WTC11 (cell line): ENCODE measurements at regions not wholly inside any gene's neighbourhood (a gene's known extent, or its start where the extent isn't known, plus 50 kb on each side); places are given as distances from the start of the nearest gene placed in this dataset.

Source experiments
- ATAC-seq: fragments of 200-7000 bp; cut with Tn5 transposase; 2 replicates; pipeline ENCODE4 v1.10.0; 2021; ENCODE audit warnings: mild to moderate bottlenecking, moderate library complexity
- CTCF ChIA-PET: fragments of 300-600 bp; sonication (Branson Sonifier 250); formaldehyde crosslinking; loops from one replicate; lab custom pipeline; 2021; ENCODE audit warnings: antibody characterized with exemption; lab: Charles Lee
- POLR2A ChIA-PET: fragments of 350-600 bp; sonication (Branson Sonifier 250); formaldehyde crosslinking; loops from one replicate; lab custom pipeline; 2021; ENCODE audit warnings: antibody characterized with exemption; lab: Charles Lee
- DNase-seq: peaks from one replicate; pipeline ENCODE4 v3.0.0; 2021; ENCODE audit warnings: low spot score
- H3K27ac Mint-ChIP-seq: 2 replicates; pipeline ENCODE4 v1.8.0; 2021; ENCODE audit warnings: mixed read lengths
- H3K27me3 Mint-ChIP-seq: 2 replicates; pipeline ENCODE4 v1.8.0; 2021; ENCODE audit warnings: low read depth, mild to moderate bottlenecking, moderate library complexity, mixed read lengths
- H3K36me3 Mint-ChIP-seq: 2 replicates; pipeline ENCODE4 v1.8.0; 2021; ENCODE audit warnings: mixed read lengths
- H3K4me1 Mint-ChIP-seq: 2 replicates; pipeline ENCODE4 v1.8.0; 2022; ENCODE audit warnings: mixed read lengths
- H3K4me3 Mint-ChIP-seq: 2 replicates; pipeline ENCODE4 v1.8.0; 2021; ENCODE audit warnings: mild to moderate bottlenecking, moderate library complexity, mixed read lengths
- H3K9me3 Mint-ChIP-seq: 2 replicates; pipeline ENCODE4 v1.8.0; 2021; ENCODE audit warnings: mixed read lengths
- CREB1 ChIP-seq: sonication (generic); formaldehyde crosslinking; IDR thresholded peaks from 2 replicates; pipeline ENCODE4 v1.8.0; 2023; ENCODE audit warnings: mild to moderate bottlenecking, missing genetic modification reagents
- CREM ChIP-seq: sonication (generic); formaldehyde crosslinking; IDR thresholded peaks from 2 replicates; pipeline ENCODE4 v1.8.1; 2022; ENCODE audit warnings: mild to moderate bottlenecking, missing genetic modification reagents, moderate library complexity
- ELF4 ChIP-seq: sonication (generic); formaldehyde crosslinking; IDR thresholded peaks from 2 replicates; pipeline ENCODE4 v1.8.1; 2022; ENCODE audit warnings: low read depth, mild to moderate bottlenecking, moderate library complexity, missing genetic modification reagents
- GRHL2 ChIP-seq: fragments of 250-450 bp; sonication (Bioruptor Pico); IDR thresholded peaks from 2 replicates; pipeline ENCODE4 v1.8.0; 2022; ENCODE audit warnings: mild to moderate bottlenecking, moderate library complexity; ENCODE audit not compliant: insufficient replicate concordance, severe bottlenecking
- IRF2 ChIP-seq: sonication (generic); formaldehyde crosslinking; IDR thresholded peaks from 2 replicates; pipeline ENCODE4 v1.8.0; 2022; ENCODE audit warnings: low read depth, missing genetic modification reagents, borderline replicate concordance
- JUN ChIP-seq: sonication (generic); formaldehyde crosslinking; IDR thresholded peaks from 2 replicates; pipeline ENCODE4 v1.8.0; 2023; ENCODE audit warnings: mild to moderate bottlenecking, missing genetic modification reagents
- MXD4 ChIP-seq: fragments of 250-450 bp; sonication (Bioruptor Pico); IDR thresholded peaks from 2 replicates; pipeline ENCODE4 v1.8.0; 2021; ENCODE audit warnings: mild to moderate bottlenecking, moderate library complexity, borderline replicate concordance
- NFE2L1 ChIP-seq: sonication (generic); formaldehyde crosslinking; IDR thresholded peaks from 2 replicates; pipeline ENCODE4 v1.8.1; 2023; ENCODE audit warnings: missing genetic modification reagents
- NR2C2 ChIP-seq: sonication (generic); formaldehyde crosslinking; IDR thresholded peaks from 2 replicates; pipeline ENCODE4 v1.8.0; 2022; ENCODE audit warnings: mild to moderate bottlenecking, missing genetic modification reagents
- NR3C1 ChIP-seq: sonication (generic); formaldehyde crosslinking; conservative IDR thresholded peaks from 2 replicates; pipeline ENCODE4 v1.8.1; 2023; ENCODE audit warnings: low read depth, mild to moderate bottlenecking, missing genetic modification reagents
- RORB ChIP-seq: fragments of 250-450 bp; sonication (Bioruptor Pico); IDR thresholded peaks from 2 replicates; pipeline ENCODE4 v1.9.0; 2021; ENCODE audit warnings: mild to moderate bottlenecking
- SMAD3 ChIP-seq: sonication (generic); formaldehyde crosslinking; IDR thresholded peaks from 2 replicates; pipeline ENCODE4 v1.8.0; 2022; ENCODE audit warnings: missing genetic modification reagents, mild to moderate bottlenecking, borderline replicate concordance
- SP1 ChIP-seq: sonication (generic); formaldehyde crosslinking; conservative IDR thresholded peaks from 2 replicates; pipeline ENCODE4 v1.8.1; 2022; ENCODE audit warnings: missing genetic modification reagents
- TEAD4 ChIP-seq: sonication (generic); formaldehyde crosslinking; IDR thresholded peaks from 2 replicates; pipeline ENCODE4 v1.8.0; 2022; ENCODE audit warnings: mild to moderate bottlenecking, missing genetic modification reagents
- USF2 ChIP-seq: sonication (generic); formaldehyde crosslinking; IDR thresholded peaks from 2 replicates; pipeline ENCODE4 v1.8.1; 2023; ENCODE audit warnings: mild to moderate bottlenecking, missing genetic modification reagents, moderate library complexity
- ZBTB43 ChIP-seq: sonication (generic); formaldehyde crosslinking; IDR thresholded peaks from 2 replicates; pipeline ENCODE4 v1.8.1; 2023; ENCODE audit warnings: mild to moderate bottlenecking, missing genetic modification reagents
- ZNF416 ChIP-seq: fragments of 250-450 bp; sonication (Bioruptor Pico); IDR thresholded peaks from 2 replicates; pipeline ENCODE4 v1.9.0; 2021; ENCODE audit warnings: mild to moderate bottlenecking, inconsistent platforms
- ZNF532 ChIP-seq: fragments of 250-450 bp; sonication (Bioruptor Pico); IDR thresholded peaks from 2 replicates; pipeline ENCODE4 v1.9.0; 2021; ENCODE audit warnings: mild to moderate bottlenecking, borderline replicate concordance
- TF ChIP-seq, protein P1 (sequence below): fragments of 250-450 bp; sonication (Bioruptor Pico); IDR thresholded peaks from 2 replicates; pipeline ENCODE4 v2.1.2; 2022; ENCODE audit warnings: mild to moderate bottlenecking, moderate library complexity
- TF ChIP-seq, protein P2 (sequence below): sonication (generic); formaldehyde crosslinking; IDR thresholded peaks from 2 replicates; pipeline ENCODE4 v1.8.1; 2022; ENCODE audit warnings: mild to moderate bottlenecking, missing genetic modification reagents, moderate library complexity, borderline replicate concordance

GRCh38 chr18:10249801-10250200 lies 204.6 kb upstream of the APCDD1 start:
- Mint-ChIP-seq H3K27me3 (no peaks in the 10 kb centered on the region), H3K4me3 (no peak overlapping the region), H3K4me1 (peaks cover 6% of the 10 kb centered on the region)
- no peak for DNase-seq
- TF ChIP-seq USF2 (no peak), ZBTB43 (CRISPR knock-in tag) (no peak)
- TF ChIP-seq, all 79 proteins: peak for 0
- POLR2A ChIA-PET = no interaction called here
- H3K36me3 Mint-ChIP-seq = no peaks in the 10 kb centered on the region
- ATAC-seq = no peak
- H3K9me3 Mint-ChIP-seq = peaks cover 5% of the 10 kb centered on the region
- no peak overlapping the region for H3K27ac Mint-ChIP-seq
- CTCF ChIA-PET = interaction anchor here (1.1 kb wide), 1 partner anchor 54 kb away, joined by 4 read pairs; no protein-coding TSS in a partner anchor

- Mint-ChIP-seq H3K27ac (no peak overlapping the region), H3K9me3 (peaks cover 18% of the 10 kb centered on the region), H3K27me3 (no peaks in the 10 kb centered on the region; the same call in 1 of the 2 replicates), H3K4me1 (peaks cover 2% of the 10 kb centered on the region), H3K36me3 (no peaks in the 10 kb centered on the region), H3K4me3 (no peak overlapping the region)
- no peak for TF ChIP-seq MXD4 (CRISPR knock-in tag)
- TF ChIP-seq ZNF416 (CRISPR knock-in tag) = no peak
- no peak for TF ChIP-seq IRF2 (CRISPR knock-in tag)
- TF ChIP-seq NFE2L1 = no peak
- TF ChIP-seq, protein P1, sequence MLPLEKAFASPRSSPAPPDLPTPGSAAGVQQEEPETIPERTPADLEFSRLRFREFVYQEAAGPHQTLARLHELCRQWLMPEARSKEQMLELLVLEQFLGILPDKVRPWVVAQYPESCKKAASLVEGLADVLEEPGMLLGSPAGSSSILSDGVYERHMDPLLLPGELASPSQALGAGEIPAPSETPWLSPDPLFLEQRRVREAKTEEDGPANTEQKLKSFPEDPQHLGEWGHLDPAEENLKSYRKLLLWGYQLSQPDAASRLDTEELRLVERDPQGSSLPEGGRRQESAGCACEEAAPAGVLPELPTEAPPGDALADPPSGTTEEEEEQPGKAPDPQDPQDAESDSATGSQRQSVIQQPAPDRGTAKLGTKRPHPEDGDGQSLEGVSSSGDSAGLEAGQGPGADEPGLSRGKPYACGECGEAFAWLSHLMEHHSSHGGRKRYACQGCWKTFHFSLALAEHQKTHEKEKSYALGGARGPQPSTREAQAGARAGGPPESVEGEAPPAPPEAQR (CRISPR knock-in tag) = no peak
- TF ChIP-seq RORB (CRISPR knock-in tag) = no peak
- TF ChIP-seq CREB1 (CRISPR knock-in tag) = no peak
- TF ChIP-seq NR3C1 = no peak
- TF ChIP-seq GRHL2 (CRISPR knock-in tag) = no peak
- POLR2A ChIA-PET = no interaction called here
- ATAC-seq (no peak), DNase-seq (no peak)
- CTCF ChIA-PET = no interaction called here
Observed at GRCh38 chr18:10252494-10252893, 201.9 kb upstream of the APCDD1 start.

- H3K9me3 Mint-ChIP-seq = peaks cover 22% of the 10 kb centered on the region
- H3K27ac Mint-ChIP-seq = no peak overlapping the region
- DNase-seq (no peak), ATAC-seq (no peak)
- CTCF ChIA-PET = no interaction called here
- H3K4me3 Mint-ChIP-seq = no peak overlapping the region
- no peaks in the 10 kb centered on the region for H3K36me3 Mint-ChIP-seq
- H3K4me1 Mint-ChIP-seq = no peaks in the 10 kb centered on the region
- TF ChIP-seq TEAD4 (CRISPR knock-in tag) (no peak), ZNF416 (CRISPR knock-in tag) (no peak), NR2C2 (CRISPR knock-in tag) (no peak), SMAD3 (CRISPR knock-in tag) (no peak), JUN (CRISPR knock-in tag) (no peak), CREM (CRISPR knock-in tag) (no peak), ZNF532 (CRISPR knock-in tag) (no peak), ELF4 (CRISPR knock-in tag) (no peak), SP1 (CRISPR knock-in tag) (no peak)
- TF ChIP-seq, protein P2, sequence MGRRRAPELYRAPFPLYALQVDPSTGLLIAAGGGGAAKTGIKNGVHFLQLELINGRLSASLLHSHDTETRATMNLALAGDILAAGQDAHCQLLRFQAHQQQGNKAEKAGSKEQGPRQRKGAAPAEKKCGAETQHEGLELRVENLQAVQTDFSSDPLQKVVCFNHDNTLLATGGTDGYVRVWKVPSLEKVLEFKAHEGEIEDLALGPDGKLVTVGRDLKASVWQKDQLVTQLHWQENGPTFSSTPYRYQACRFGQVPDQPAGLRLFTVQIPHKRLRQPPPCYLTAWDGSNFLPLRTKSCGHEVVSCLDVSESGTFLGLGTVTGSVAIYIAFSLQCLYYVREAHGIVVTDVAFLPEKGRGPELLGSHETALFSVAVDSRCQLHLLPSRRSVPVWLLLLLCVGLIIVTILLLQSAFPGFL (CRISPR knock-in tag) = no peak
- H3K27me3 Mint-ChIP-seq = no peaks in the 10 kb centered on the region; the same call in 1 of the 2 replicates
- POLR2A ChIA-PET = no interaction called here
Observed at GRCh38 chr18:10252952-10253705, 201.3 kb upstream of the APCDD1 start.
